MCF 10A (cell line): ENCODE measurements at regions not wholly inside any gene's neighbourhood (a gene's known extent, or its start where the extent isn't known, plus 50 kb on each side); places are given as distances from the start of the nearest gene placed in this dataset.

ENCODE experiments used
- BruUV-seq: library from RNA; stranded (reverse); fragments of 400-500 nt; replicated peaks from 2 replicates; lab custom pipeline; 2021; lab: Mats Ljungman, UMichigan
- CTCF ChIA-PET: fragments of 300-600 bp; sonication (Branson Sonifier 250); formaldehyde crosslinking; extraction: SDS; loops from one replicate; lab custom pipeline; 2021; ENCODE audit warnings: antibody characterized with exemption, inconsistent platforms; lab: Yijun Ruan, JAX
- POLR2A ChIA-PET: fragments of 300-600, 350-650 bp; sonication (Branson Sonifier 250); formaldehyde crosslinking; extraction: SDS; loops from one replicate; lab custom pipeline; 2020; ENCODE audit warnings: antibody characterized with exemption, inconsistent platforms; lab: Yijun Ruan, JAX
- DNase-seq: peaks from one replicate; pipeline ENCODE4 v3.0.0-alpha.2; 2018; ENCODE audit not compliant: unreplicated experiment
- H3K27ac Mint-ChIP-seq: one replicate; pipeline ENCODE4 v1.8.0; 2022; ENCODE audit warnings: mild to moderate bottlenecking, low read depth, mixed read lengths; ENCODE audit not compliant: unreplicated experiment
- H3K27me3 Mint-ChIP-seq: one replicate; pipeline ENCODE4 v1.8.0; 2022; ENCODE audit warnings: mixed read lengths; ENCODE audit not compliant: insufficient read depth, unreplicated experiment
- H3K36me3 Mint-ChIP-seq: one replicate; pipeline ENCODE4 v1.8.0; 2022; ENCODE audit warnings: mild to moderate bottlenecking, moderate library complexity, mixed read lengths; ENCODE audit not compliant: insufficient read depth, unreplicated experiment
- H3K4me1 Mint-ChIP-seq: one replicate; pipeline ENCODE4 v1.8.0; 2022; ENCODE audit warnings: mixed read lengths; ENCODE audit not compliant: insufficient read depth, unreplicated experiment
- H3K4me3 Mint-ChIP-seq: one replicate; pipeline ENCODE4 v1.8.0; 2022; ENCODE audit warnings: mild to moderate bottlenecking, moderate library complexity, mixed read lengths; ENCODE audit not compliant: unreplicated experiment
- H3K9me3 Mint-ChIP-seq: one replicate; pipeline ENCODE4 v1.8.0; 2022; ENCODE audit warnings: mixed read lengths; ENCODE audit not compliant: unreplicated experiment
- intact Hi-C: fragments of 100-400 bp; cut with micrococcal nuclease; formaldehyde crosslinking; loops from 2 replicates; pipeline ENCODE4 v1.14.1; 2022
- TF ChIP-seq, protein P1 (sequence below): fragments of 200-600 bp; IDR thresholded peaks from one replicate; pipeline ENCODE4 v1.8.0; 2022; ENCODE audit warnings: antibody characterized with exemption, mild to moderate bottlenecking; ENCODE audit not compliant: unreplicated experiment

DNA sequence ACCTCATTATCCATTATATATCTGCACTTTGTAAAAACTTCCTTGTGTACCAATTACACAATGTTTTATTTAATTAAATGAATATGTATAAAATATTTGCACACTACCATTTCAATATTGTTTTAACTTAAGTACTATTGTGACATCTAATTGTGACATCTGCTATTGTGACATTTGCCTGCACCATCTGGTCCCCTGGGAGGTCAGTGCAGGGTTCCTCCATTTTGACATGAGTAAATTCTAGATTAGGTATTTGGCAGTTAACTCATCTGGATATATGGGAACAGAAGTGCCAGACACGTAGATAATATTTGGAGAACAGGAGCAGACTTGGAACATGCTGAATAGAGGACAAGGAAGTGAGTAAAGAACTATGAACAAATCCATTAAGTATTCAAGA, 332.1 kb downstream of the VGLL3 start:
- TF ChIP-seq, protein P1, sequence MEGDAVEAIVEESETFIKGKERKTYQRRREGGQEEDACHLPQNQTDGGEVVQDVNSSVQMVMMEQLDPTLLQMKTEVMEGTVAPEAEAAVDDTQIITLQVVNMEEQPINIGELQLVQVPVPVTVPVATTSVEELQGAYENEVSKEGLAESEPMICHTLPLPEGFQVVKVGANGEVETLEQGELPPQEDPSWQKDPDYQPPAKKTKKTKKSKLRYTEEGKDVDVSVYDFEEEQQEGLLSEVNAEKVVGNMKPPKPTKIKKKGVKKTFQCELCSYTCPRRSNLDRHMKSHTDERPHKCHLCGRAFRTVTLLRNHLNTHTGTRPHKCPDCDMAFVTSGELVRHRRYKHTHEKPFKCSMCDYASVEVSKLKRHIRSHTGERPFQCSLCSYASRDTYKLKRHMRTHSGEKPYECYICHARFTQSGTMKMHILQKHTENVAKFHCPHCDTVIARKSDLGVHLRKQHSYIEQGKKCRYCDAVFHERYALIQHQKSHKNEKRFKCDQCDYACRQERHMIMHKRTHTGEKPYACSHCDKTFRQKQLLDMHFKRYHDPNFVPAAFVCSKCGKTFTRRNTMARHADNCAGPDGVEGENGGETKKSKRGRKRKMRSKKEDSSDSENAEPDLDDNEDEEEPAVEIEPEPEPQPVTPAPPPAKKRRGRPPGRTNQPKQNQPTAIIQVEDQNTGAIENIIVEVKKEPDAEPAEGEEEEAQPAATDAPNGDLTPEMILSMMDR, result no peak
- Mint-ChIP-seq H3K4me3 (no peak overlapping the region), H3K4me1 (no peaks in the 10 kb centered on the region), H3K27me3 (peaks cover 89% of the 10 kb centered on the region), H3K9me3 (no peaks in the 10 kb centered on the region), H3K27ac (no peak overlapping the region), H3K36me3 (no peaks in the 10 kb centered on the region)
- DNase-seq, result no peak
- POLR2A ChIA-PET, result no interaction called here
- no TSS peak for BruUV-seq
- CTCF ChIA-PET, result interaction anchor here (0.7 kb wide), 1 partner anchor 17 kb away, joined by 3 read pairs; no protein-coding TSS in a partner anchor
- intact Hi-C loops, result no loop called here

DNA sequence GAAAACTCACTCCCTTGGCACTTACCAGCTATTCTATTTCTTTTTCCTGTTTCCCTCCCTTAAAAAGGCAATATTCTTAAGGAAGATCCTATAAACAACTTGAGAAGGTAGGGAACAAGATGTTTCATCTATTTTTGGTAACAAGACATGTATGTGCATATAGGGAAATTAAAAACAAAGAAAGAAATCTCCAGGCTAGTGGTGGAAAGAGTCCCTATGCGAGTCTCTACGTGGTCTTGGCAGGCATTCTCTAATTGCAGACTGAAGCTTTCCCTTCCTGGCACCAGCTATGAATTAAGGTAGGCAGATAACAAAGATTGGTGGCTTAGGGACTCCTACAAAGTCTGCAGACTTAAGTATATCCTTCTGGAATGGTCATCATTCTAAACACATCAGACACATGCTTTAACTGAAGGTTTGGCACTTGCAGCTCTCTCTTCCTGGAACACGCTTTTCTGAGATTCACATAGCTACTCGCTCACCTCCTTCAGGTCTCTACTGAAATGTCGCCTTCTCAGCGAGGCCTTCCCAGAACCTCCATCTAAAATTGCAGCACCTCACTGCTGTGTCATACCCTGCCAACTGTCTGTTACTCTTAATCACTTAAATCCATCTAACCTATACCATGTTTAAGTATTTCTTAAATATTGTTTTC, 336.0 kb downstream of the VGLL3 start:
- TF ChIP-seq, protein P1, result no peak
- ChIA-PET CTCF (interaction anchor here (0.7 kb wide), 1 partner anchor 822 kb away, joined by 3 read pairs; no protein-coding TSS in a partner anchor), POLR2A (no interaction called here)
- no peak overlapping the region for H3K4me3 Mint-ChIP-seq
- intact Hi-C loops, result no loop called here
- H3K36me3 Mint-ChIP-seq, result no peaks in the 10 kb centered on the region
- H3K27me3 Mint-ChIP-seq, result peaks cover 78% of the 10 kb centered on the region
- H3K9me3 Mint-ChIP-seq, result no peaks in the 10 kb centered on the region
- H3K4me1 Mint-ChIP-seq, result no peaks in the 10 kb centered on the region
- BruUV-seq, result no TSS peak
- no peak overlapping the region for H3K27ac Mint-ChIP-seq
- DNase-seq, result no peak

DNA sequence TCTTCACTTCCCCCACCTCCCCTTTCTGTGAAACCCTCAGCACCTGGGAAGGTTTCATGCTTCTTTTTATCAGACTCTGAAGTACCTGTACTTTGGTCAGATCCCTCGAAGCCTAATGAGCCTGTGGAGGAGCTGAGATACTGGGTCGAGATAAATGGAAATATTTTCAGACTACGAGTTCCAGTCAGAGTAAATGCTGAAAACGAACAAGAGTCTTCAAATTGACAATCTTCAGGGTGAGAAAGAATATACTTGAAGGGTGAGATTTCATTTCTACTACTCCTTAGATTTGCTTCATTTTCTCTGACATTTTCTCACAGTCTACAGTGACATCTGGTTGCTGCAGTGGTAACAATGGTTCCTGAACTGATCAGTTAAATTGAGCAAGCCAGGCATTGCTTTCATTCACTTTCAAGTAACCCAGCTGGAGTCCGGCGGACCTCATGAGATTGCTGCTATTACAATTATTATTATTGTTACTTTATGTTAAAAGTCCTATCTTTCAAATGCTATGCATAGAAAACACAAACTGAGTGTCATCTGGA, 337.2 kb downstream of the VGLL3 start:
- ChIA-PET CTCF (interaction anchor here (0.6 kb wide), 1 partner anchor 215 kb away, joined by 3 read pairs; no protein-coding TSS in a partner anchor), POLR2A (no interaction called here)
- Mint-ChIP-seq H3K4me1 (no peaks in the 10 kb centered on the region), H3K27me3 (peaks cover 80% of the 10 kb centered on the region), H3K9me3 (no peaks in the 10 kb centered on the region), H3K27ac (no peak overlapping the region), H3K4me3 (no peak overlapping the region), H3K36me3 (no peaks in the 10 kb centered on the region)
- no TSS peak for BruUV-seq
- DNase-seq, result no peak
- intact Hi-C loops, result no loop called here
- TF ChIP-seq, protein P1, result no peak

DNA sequence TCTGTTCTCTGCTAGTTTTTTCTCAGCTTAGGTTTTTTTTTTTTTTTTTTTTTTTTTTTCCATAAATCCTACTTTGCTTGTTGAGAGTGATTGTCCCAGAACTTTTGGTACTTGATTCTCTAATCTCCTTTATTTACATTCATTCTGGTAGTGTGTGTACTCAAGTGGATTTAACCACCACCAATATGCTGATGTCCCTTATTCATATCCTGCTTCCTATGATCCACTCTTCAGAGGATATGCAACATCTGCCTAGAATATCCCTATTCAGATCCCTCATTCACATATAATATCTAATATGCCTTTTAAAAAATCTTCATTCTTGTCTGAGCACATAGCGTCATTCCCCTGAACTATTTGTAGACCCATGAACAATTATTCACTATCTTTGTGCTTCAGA, 342.9 kb downstream of the VGLL3 start:
- intact Hi-C loops, result no loop called here
- peaks cover 59% of the 10 kb centered on the region for H3K27me3 Mint-ChIP-seq
- no peak overlapping the region for H3K27ac Mint-ChIP-seq
- no peaks in the 10 kb centered on the region for H3K4me1 Mint-ChIP-seq
- TF ChIP-seq, protein P1, result no peak
- BruUV-seq, result no TSS peak
- H3K4me3 Mint-ChIP-seq, result no peak overlapping the region
- DNase-seq, result no peak
- POLR2A ChIA-PET, result no interaction called here
- no peaks in the 10 kb centered on the region for H3K9me3 Mint-ChIP-seq
- no peaks in the 10 kb centered on the region for H3K36me3 Mint-ChIP-seq
- CTCF ChIA-PET, result interaction anchor here (0.6 kb wide), 1 partner anchor 1594 kb away, joined by 3 read pairs; no protein-coding TSS in a partner anchor
